H1 (cell line): ENCODE measurements at regions not wholly inside any gene's neighbourhood (a gene's known extent, or its start where the extent isn't known, plus 50 kb on each side); places are given as distances from the start of the nearest gene placed in this dataset.

Experiments
- CBX5 ChIP-seq: fragments of 300-800, 300-1000 bp; sonication (generic); IDR thresholded peaks from 2 replicates; pipeline ENCODE4 v1.7.1; 2016; ENCODE audit warnings: antibody characterized with exemption, low read length, low read depth
- CHD1 ChIP-seq: IDR thresholded peaks from 2 replicates; pipeline ENCODE4 v1.6.1; 2012; ENCODE audit warnings: low read depth, low read length, improper control_type of control experiment
- FOSL1 ChIP-seq: IDR thresholded peaks from 2 replicates; pipeline ENCODE4 v1.6.1; 2011; ENCODE audit warnings: mild to moderate bottlenecking, low read depth, low read length, moderate library complexity; ENCODE audit not compliant: insufficient read depth
- NRF1 ChIP-seq: IDR thresholded peaks from 2 replicates; pipeline ENCODE4 v1.6.1; 2011; ENCODE audit warnings: mild to moderate bottlenecking, low read depth, low read length, improper control_type of control experiment

DNA sequence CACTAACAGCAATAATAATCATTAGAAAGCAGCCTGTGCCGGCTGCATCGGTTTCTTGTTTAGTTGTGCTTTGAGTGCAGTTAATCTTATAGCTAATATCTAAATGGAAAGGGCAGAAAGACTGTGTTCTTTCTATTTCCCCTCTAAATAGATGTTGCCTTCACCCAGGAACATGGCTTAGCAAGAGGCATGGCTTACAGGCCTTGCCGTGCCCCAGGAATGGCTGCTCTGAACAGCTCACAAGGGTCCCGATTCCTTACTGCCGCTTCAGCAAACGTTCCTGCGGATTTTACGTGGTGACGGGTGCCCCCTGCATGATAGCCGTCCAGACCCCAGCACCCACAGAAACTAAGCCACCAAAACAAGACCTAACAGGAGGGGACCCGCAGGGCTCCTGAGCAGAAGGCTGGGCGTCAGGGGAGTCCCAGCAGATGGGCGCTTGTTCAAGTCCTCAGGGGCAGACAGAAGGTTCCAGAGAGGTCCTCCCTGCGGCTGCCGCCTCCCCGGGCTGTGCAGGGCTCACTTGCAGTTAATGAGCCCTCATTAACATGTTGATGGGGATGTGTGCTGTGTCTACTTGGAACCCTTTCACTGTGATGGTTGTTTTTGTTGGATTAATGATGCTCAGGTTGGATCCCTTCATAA lies 52.5 kb upstream of the ENPP7 start (continued):
- TF ChIP-seq FOSL1 (no peak), CBX5 (no peak), NRF1 (no peak), CHD1 (no peak)
